ENCODE measurements at regions not wholly inside any gene's neighbourhood (a gene's known extent, or its start where the extent isn't known, plus 50 kb on each side); places are given as distances from the start of the nearest gene placed in this dataset.
"Not testable (repeated sequence)": the region's sequence is repeated elsewhere in the genome, so short reads cannot be mapped to it uniquely, and the experiment has no call there.

- no peak for DNase-seq (ENCODE audit: low read depth in 2 of 2)
Observed at GRCh38 chr6:157727629-157728182, 95.3 kb upstream of the SNX9 start.

- no peak for DNase-seq (ENCODE audit: low read depth in 2 of 2)
Observed at GRCh38 chr6:157728183-157728881, 94.7 kb upstream of the SNX9 start.

DNA sequence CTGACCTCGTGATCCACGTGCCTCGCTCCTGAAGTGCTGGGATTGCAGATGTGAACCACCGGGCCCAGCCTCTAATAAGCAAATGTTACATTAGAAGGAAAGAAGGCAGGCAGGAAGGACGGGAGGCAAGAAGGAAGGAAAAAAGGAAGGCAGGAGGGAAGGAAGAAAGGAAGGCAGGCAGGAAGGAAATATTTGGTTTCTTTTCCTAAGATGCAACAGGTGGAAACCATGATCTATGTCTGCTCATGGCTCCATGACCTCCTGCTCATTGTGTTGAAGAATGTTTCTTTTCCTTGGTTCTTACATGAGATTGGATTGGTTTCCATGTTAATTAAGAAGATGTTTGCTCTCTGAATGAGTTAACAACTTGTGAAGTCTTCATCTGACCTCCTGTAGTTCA lies 91.8 kb upstream of the SNX9 start:
- no peak for DNase-seq (ENCODE audit: low read depth in 2 of 2)

DNA sequence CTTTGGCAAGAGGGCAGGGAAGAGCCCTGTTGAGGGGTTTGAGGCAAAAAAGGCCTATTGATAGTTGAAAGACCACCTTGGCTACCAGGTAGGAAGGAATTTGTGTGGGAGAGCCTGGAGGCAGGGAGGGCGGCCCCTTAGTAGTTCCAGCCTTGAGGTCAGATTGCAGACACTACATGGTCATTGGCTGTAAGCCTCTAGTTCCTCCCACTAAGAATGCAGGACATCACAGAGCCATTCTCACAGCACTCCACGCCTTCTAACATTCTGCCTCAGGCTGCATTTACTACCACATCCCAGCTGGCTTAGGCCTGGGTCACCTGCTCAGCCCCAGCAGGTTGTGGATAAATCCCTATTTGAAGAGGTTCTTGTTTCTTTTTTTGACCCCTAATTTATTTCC lies 91.0 kb upstream of the SNX9 start:
- DNase-seq (ENCODE audit: low read depth in 2 of 2), result no peak

DNA sequence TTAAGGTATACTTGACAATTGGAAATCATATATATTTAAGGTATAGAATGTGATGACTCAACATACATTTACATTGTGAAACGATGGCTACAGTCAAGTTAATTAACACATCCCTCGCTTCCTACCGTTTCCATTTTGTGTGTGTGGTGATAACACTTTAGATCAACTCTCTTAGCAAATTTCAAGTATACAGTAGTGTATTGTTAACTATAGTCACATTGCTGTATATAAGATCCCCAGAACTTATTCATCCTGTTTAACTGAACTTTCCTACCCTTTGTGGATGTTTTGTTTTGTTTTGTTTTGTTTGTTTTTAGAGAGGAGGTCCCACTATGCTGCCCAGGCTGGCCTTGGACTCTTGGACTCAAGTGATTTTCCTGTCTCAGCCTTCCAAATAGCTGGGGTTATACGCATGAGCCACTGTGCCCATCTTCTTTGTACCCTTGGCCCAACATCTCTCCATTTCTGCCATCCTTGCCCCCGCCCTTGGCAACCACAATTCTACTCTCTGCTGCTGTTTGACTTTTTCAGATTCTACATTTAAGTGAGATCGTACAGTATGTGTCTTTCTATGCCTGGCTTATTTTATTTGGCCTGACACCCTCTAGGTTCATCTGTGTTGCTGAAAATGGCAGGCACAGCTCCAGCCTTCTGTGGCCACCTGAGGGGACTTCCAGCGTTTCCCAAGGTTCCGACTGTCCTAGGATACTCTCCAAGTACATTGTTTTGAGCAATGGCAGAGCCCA lies 90.5 kb upstream of the SNX9 start:
- no peak for DNase-seq (ENCODE audit: low read depth in 2 of 2)

- not testable (repeated sequence) for DNase-seq (ENCODE audit: low read depth in 2 of 2)
Observed at GRCh38 chr6:157736555-157736954, 86.5 kb upstream of the SNX9 start.

DNA sequence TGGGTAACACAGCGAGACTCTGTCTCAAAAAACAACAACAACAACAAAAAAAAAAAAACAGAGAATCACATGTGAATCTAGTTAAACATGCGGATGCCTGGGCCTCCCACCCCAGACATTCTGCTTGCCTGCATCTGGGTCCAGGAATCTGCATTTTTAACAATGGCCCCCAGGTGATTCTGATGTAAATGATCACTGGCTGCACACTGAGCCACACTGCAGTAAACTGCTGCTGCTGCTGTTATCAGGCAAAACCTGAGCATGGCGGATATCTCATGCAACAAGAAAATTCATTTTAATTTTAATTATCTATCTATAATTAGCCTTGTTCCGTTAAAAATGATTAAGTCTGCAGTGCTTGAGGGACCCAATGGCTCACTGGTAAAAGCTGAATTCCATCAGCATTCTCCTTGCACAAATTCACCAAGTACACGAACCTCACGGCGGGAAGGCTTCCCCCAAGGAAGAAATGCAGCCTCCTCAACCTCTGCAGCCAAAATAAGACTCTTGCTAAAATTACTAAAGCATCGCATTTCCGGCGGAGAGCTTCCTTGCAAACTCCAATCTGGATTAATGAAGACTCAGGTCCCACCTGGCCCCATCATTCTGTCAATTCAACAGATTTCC lies 81.6 kb upstream of the SNX9 start:
- no peak for DNase-seq (ENCODE audit: low read depth in 2 of 2)

DNA sequence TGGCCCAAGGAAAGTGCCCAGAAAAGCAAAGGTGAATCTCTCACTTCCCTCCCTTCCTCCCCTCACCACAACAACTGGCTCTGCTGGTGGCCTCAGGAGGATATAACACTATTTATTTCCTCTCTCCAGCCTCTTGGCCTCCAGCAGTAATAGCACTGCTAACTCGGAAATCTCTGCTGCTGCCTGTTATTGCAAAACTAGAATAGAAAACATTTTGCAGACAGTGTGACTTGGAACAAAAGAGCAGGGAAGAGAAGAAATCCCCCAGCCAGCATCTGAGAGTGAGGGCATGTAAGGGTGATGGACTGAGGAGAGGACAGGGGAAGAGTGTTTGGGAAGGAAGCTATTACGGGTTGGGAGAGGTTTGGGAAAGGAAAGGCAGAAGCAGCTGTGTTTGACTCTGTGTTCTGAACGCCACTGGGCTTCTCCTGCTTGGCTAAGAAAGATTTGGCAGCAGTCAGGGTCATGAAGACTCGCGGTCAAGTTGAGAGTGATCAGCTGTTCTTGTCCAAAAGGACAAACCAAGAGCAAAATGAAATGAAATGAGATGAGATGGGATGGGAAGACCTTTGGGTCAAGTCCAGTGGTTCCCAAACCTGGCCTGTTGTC lies 81.0 kb upstream of the SNX9 start:
- no peak for DNase-seq (ENCODE audit: low read depth in 2 of 2)

- DNase-seq (ENCODE audit: low read depth in 2 of 2), result no peak
Observed at GRCh38 chr6:157744102-157744601, 78.9 kb upstream of the SNX9 start.

DNA sequence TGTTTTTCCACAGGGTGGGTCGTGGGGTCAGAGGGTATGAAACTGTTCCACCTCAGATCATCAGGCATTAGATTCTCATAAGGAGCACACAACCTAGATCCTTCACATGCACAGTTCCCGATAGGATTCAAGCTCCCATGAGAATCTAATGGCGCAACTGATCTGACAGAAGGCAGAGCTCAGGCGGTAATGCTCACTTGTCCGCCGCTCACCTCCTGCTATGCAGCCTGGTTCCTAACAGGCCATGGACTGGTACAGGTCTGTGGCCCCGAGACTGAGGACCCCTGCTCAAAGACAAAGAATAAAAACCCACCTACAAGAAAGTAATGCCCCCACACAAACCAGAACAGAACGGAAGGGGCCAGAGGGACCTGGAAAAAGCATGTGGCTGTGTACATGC lies 76.1 kb upstream of the SNX9 start:
- DNase-seq (ENCODE audit: low read depth in 2 of 2), result no peak

DNA sequence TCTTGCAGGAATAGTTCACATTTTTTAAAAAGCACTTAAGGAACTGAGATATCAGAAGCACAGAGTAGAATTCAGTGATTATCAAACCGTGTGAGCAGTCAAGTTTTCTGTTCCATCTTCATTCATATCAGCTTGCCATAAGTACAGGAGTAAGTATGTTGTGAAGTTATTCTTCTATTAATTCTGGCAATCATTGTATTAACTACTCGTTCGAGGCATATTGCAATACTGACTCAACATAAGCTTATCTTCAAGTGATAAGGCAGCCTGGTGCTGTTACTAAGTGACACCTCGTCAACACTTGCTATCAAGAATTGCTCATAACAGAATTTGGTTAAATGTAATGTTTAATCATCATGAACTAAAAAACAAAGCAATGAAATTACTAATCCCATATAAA lies 75.7 kb upstream of the SNX9 start:
- DNase-seq (ENCODE audit: low read depth in 2 of 2), result no peak

GRCh38 chr6:157748839-157749571 lies 74.0 kb upstream of the SNX9 start:
- no peak for DNase-seq (ENCODE audit: low read depth in 2 of 2)

- not testable (repeated sequence) for DNase-seq (ENCODE audit: low read depth in 2 of 2)
Observed at GRCh38 chr6:157750973-157751372, 72.1 kb upstream of the SNX9 start.

GRCh38 chr6:157751547-157752200 lies 71.4 kb upstream of the SNX9 start:
- DNase-seq (ENCODE audit: low read depth in 2 of 2), result no peak

- DNase-seq (ENCODE audit: low read depth in 2 of 2), result not testable (repeated sequence)
Observed at GRCh38 chr6:157752879-157753278, 70.2 kb upstream of the SNX9 start.

DNA sequence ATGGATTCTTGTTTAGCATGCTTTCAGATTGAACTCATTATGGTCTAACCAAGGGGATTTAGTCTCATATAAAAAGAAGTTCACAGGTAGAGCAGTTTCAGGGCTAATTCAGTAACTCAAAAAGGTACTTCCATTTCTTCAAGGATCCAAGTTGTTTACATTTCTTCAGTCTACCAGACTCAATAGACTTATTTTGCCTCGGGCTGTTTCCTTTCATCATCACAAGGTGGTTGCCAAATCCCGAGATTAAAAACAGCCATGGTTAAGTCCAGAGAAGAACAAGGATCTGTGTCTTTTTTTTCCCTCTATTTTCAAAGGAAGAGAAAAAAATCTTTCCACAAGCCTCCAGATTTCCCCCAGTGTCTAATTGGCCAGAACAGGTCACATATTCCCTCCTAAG lies 69.8 kb upstream of the SNX9 start:
- DNase-seq (ENCODE audit: low read depth in 2 of 2), result no peak

DNA sequence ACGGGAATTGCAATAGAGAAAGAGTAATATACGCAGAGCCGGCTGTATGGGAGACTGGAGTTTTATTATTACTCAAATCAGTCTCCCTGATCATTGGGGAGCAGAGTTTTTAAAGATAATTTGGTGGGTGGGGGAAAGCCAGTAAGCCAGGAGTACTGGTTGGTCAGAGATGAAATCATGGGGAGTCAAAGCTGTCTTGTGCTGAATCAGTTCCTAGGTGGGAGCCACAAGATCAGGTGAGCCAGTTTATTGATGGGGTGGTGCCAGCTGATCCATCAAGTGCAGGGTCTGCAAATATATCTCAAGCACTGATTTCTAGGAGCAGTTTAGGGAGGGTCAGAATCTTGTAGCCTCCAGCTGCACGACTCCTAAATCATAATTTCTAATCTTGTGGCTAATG lies 69.2 kb upstream of the SNX9 start:
- DNase-seq (ENCODE audit: low read depth in 2 of 2), result not testable (repeated sequence)

- no peak for DNase-seq (ENCODE audit: low read depth in 2 of 2)
Observed at GRCh38 chr6:157754351-157754750, 68.7 kb upstream of the SNX9 start.

GRCh38 chr6:157755032-157755745 lies 67.9 kb upstream of the SNX9 start:
- no peak for DNase-seq (ENCODE audit: low read depth in 2 of 2)

DNA sequence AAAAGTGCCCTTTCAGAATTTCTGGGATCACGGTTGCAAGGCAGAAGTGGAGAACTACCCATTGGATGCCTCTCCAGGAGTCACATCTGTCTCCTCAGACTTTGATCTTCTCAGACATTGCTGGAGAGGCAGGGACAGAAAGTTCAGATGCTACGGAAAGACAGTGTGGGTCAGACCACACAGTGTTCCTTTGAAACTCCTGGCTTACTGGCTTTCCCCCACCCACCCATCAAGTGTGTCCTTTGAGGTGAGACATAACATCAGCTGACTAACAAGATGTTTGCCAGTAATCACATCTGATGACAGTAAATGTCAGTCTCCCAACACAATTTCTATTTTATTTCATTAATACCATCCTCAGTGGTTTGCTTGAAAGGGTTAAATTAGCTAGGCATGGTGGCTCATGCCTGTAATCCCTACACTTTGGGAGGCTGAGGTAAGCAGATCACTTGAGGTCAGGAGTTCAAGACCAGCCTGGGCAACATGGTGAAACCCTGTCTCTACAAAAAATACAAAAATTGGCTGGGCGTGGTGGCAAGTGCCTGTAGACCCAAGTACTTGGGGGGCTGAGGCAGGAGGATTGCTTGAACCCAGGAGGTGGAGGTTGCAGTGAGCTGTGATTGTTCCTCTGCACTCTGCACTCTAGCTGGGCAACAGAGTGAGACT lies 67.2 kb upstream of the SNX9 start:
- DNase-seq (ENCODE audit: low read depth in 2 of 2), result peak in 1 of 2 donors; percentile 65
